NB4 (cell line): ENCODE measurements at regions not wholly inside any gene's neighbourhood (a gene's known extent, or its start where the extent isn't known, plus 50 kb on each side); places are given as distances from the start of the nearest gene placed in this dataset.

ENCODE experiments used
- DNase-seq: peaks from one replicate; pipeline ENCODE4 v3.0.0; 2010; ENCODE audit warnings: low read depth
- H3K4me3 ChIP-seq: one replicate; pipeline ENCODE4 v1.5.1; 2011; ENCODE audit warnings: mild to moderate bottlenecking, low read depth, low read length, moderate library complexity
- MAX ChIP-seq: IDR thresholded peaks from 2 replicates; pipeline ENCODE4 v1.6.1; 2011; ENCODE audit warnings: low read depth, low read length
- MYC ChIP-seq: IDR thresholded peaks from 2 replicates; pipeline ENCODE4 v1.6.1; 2011; ENCODE audit warnings: low read depth, low read length
- POLR2A ChIP-seq: IDR thresholded peaks from 2 replicates; pipeline ENCODE4 v1.6.1; 2011; ENCODE audit warnings: mild to moderate bottlenecking; ENCODE audit not compliant: insufficient read length; ENCODE audit errors: extremely low read depth
- TF ChIP-seq, protein P1 (sequence below): IDR thresholded peaks from one replicate; pipeline ENCODE4 v1.5.1; 2012; ENCODE audit warnings: low read depth, low read length

DNA sequence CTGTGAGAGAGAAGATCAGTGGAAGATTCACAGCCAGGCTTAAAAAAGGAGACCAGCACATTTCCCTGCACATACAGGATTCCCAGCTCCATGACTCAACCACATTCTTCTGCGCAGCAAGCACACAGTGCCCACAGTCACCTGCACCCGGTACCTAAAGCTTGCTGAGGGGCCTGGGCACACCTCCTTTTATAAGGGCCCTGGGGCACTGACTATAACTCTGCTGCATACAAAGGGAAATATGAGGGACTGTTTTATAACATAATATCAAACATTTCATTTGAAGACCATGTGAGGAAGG is 322.9 kb downstream of the DAD1 start:
- DNase-seq, result no peak
- no peak for TF ChIP-seq POLR2A
- TF ChIP-seq MYC, result no peak
- TF ChIP-seq, protein P1, sequence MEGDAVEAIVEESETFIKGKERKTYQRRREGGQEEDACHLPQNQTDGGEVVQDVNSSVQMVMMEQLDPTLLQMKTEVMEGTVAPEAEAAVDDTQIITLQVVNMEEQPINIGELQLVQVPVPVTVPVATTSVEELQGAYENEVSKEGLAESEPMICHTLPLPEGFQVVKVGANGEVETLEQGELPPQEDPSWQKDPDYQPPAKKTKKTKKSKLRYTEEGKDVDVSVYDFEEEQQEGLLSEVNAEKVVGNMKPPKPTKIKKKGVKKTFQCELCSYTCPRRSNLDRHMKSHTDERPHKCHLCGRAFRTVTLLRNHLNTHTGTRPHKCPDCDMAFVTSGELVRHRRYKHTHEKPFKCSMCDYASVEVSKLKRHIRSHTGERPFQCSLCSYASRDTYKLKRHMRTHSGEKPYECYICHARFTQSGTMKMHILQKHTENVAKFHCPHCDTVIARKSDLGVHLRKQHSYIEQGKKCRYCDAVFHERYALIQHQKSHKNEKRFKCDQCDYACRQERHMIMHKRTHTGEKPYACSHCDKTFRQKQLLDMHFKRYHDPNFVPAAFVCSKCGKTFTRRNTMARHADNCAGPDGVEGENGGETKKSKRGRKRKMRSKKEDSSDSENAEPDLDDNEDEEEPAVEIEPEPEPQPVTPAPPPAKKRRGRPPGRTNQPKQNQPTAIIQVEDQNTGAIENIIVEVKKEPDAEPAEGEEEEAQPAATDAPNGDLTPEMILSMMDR, result no peak
- no peak for TF ChIP-seq MAX
- H3K4me3 ChIP-seq, result no peak overlapping the region

GRCh38 chr14:22265319-22266141 is 323.5 kb downstream of the DAD1 start:
- TF ChIP-seq MYC, result no peak
- TF ChIP-seq, protein P1, result peak; percentile 16
- TF ChIP-seq MAX, result no peak
- no peak for TF ChIP-seq POLR2A
- H3K4me3 ChIP-seq, result no peak overlapping the region
- peak; percentile 24 for DNase-seq

- no peak for DNase-seq
- TF ChIP-seq MYC, result no peak
- no peak for TF ChIP-seq POLR2A
- TF ChIP-seq, protein P1, result no peak
- no peak for TF ChIP-seq MAX
- no peak overlapping the region for H3K4me3 ChIP-seq
Measured at GRCh38 chr14:22264759-22265158, 324.3 kb downstream of the DAD1 start.

GRCh38 chr14:22263961-22264360 is 325.1 kb downstream of the DAD1 start:
- TF ChIP-seq, protein P1, result no peak
- TF ChIP-seq POLR2A (no peak), MAX (no peak), MYC (no peak)

DNA sequence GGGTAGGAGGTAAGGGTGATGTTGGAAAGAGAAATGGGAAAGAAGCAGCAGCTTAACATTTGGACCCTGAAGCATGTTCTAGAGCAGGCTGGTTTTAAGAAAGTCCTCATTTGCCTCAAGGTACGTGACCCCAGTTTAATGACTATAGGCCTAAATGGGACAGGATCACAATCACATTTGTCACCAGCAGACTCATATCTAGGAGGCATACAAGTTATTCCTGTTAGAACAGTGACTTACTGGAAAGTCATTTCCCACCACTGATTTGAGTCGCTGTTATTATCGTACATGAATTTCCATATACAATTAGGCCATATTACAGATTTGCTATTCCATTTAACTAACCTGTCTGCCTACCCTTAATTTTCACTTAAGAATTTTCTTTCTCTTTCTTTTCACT is 326.1 kb downstream of the DAD1 start:
- H3K4me3 ChIP-seq, result no peak overlapping the region
- no peak for DNase-seq
- TF ChIP-seq MYC, result no peak
- TF ChIP-seq, protein P1, result no peak
- TF ChIP-seq POLR2A, result no peak
- TF ChIP-seq MAX, result no peak

More at GRCh38 chr14:22263961-22264360, 325.1 kb downstream of the DAD1 start:
- no peak overlapping the region for H3K4me3 ChIP-seq
- DNase-seq, result no peak
